Left ventricle myocardium inferior (tissue), 1 donor: ENCODE measurements at regions not wholly inside any gene's neighbourhood (a gene's known extent, or its start where the extent isn't known, plus 50 kb on each side); places are given as distances from the start of the nearest gene placed in this dataset.
"Not testable (repeated sequence)": the region's sequence is repeated elsewhere in the genome, so short reads cannot be mapped to it uniquely, and the experiment has no call there.

Source experiments
- DNase-seq: peaks from one replicate; pipeline ENCODE4 v3.0.0-alpha.2; 2020
- H3K27ac ChIP-seq: fragments of 200-600 bp; replicated peaks from 2 replicates; pipeline ENCODE4 v1.8.0; 2021
- H3K27me3 ChIP-seq: fragments of 200-600 bp; 2 replicates; pipeline ENCODE4 v1.8.0; 2021; ENCODE audit warnings: low read depth
- H3K36me3 ChIP-seq: fragments of 200-600 bp; 2 replicates; pipeline ENCODE4 v1.8.0; 2021
- H3K4me1 ChIP-seq: fragments of 200-600 bp; 2 replicates; pipeline ENCODE4 v1.8.0; 2021
- H3K4me3 ChIP-seq: fragments of 200-600 bp; 2 replicates; pipeline ENCODE4 v1.8.0; 2021; ENCODE audit warnings: mild to moderate bottlenecking, moderate library complexity
- H3K9me3 ChIP-seq: fragments of 200-600 bp; replicated peaks from 2 replicates; pipeline ENCODE4 v1.8.0; 2021
- intact Hi-C: fragments of 100-400 bp; cut with micrococcal nuclease; formaldehyde crosslinking; loops from one replicate; pipeline ENCODE4 v1.11.0; 2022
- TF ChIP-seq, protein P1 (sequence below): fragments of 200-600 bp; IDR thresholded peaks from 2 replicates; pipeline ENCODE4 v1.8.0; 2021; ENCODE audit warnings: antibody characterized with exemption, mild to moderate bottlenecking, borderline replicate concordance
- donor health status: DM: no; HTN: yes; CAD: no; lungs with severe emphysema.

DNA sequence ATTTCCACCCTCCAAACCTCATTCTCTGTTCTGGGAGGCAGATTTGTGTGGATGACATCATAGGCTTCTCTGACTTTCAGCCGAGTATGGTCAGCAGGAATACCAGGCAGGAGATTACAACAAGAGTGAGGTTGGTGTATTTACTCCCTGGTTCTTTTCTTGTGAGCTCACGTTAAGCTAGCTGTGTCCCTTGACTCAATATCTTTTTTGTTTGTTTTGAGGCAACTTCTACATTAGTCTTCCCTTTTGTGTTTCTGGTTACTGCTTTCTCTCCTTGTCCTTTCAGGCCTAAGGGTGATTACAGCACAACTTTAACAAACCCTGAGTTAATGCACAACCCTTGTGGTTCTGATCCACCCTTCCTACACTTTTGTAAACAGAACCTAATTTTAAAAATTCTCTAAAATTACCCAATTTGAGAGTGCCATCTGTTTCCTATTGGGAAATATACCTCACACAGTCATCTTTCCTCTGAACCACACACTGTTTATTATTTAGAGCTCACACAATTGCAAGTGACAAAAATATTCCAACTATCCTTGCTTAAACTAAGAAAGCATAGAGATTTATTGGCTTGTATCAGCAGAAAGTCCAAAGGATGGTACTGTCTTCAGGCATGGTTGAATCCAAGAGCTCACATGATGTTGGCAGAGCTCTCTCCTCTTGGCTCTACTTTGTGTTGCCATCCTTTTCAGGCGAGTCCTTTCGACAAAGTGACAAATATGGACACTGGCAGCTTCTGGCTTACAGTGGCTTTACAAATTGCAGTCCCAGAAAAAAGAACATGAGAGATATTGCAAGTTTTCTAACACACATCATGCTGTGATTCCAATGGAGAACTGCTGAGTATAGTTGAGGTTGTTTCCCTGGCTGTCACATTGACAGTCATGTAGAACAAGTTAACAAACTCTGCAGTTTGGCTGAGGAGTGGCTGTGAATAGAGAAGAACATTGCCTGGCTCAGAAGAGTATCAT is 150.5 kb upstream of the DDIT4L start:
- no peak overlapping the region for H3K27ac ChIP-seq
- H3K4me3 ChIP-seq, result no peak overlapping the region
- H3K4me1 ChIP-seq, result no peaks in the 10 kb centered on the region
- no peak for DNase-seq
- H3K27me3 ChIP-seq, result no peaks in the 10 kb centered on the region
- TF ChIP-seq, protein P1, sequence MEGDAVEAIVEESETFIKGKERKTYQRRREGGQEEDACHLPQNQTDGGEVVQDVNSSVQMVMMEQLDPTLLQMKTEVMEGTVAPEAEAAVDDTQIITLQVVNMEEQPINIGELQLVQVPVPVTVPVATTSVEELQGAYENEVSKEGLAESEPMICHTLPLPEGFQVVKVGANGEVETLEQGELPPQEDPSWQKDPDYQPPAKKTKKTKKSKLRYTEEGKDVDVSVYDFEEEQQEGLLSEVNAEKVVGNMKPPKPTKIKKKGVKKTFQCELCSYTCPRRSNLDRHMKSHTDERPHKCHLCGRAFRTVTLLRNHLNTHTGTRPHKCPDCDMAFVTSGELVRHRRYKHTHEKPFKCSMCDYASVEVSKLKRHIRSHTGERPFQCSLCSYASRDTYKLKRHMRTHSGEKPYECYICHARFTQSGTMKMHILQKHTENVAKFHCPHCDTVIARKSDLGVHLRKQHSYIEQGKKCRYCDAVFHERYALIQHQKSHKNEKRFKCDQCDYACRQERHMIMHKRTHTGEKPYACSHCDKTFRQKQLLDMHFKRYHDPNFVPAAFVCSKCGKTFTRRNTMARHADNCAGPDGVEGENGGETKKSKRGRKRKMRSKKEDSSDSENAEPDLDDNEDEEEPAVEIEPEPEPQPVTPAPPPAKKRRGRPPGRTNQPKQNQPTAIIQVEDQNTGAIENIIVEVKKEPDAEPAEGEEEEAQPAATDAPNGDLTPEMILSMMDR, result no peak
- no peaks in the 10 kb centered on the region for H3K36me3 ChIP-seq
- H3K9me3 ChIP-seq, result peaks cover 18% of the 10 kb centered on the region
- intact Hi-C loops, result no loop called here

- no peaks in the 10 kb centered on the region for H3K36me3 ChIP-seq
- H3K9me3 ChIP-seq, result peaks cover 27% of the 10 kb centered on the region
- intact Hi-C loops, result no loop called here
- H3K4me3 ChIP-seq, result no peak overlapping the region
- TF ChIP-seq, protein P1, result no peak
- H3K27me3 ChIP-seq, result no peaks in the 10 kb centered on the region
- no peaks in the 10 kb centered on the region for H3K4me1 ChIP-seq
- no peak overlapping the region for H3K27ac ChIP-seq
- DNase-seq, result no peak
Observed at GRCh38 chr4:100339870-100340269, 149.6 kb upstream of the DDIT4L start.

DNA sequence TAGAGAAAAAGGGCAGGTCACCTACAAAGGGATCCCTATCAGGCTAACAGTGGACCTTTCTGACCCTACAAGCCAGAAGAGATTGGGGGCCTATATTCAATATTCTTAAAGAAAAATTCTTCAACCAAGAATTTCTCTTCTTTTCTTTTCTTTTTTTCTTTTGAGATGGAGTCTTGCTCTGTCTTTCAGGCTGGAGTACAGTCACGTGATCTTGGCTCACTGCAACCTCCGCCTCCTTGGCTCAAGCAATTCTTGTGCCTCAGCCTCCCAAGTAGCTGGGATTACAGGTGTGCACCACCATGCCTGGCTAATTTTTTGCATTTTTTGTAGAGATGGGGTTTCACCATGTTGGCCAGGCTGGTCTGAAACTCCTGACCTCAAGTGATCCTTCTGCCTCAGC is 143.2 kb upstream of the DDIT4L start:
- DNase-seq, intact Hi-C loops, H3K27me3 ChIP-seq, H3K4me3 ChIP-seq, H3K36me3 ChIP-seq, H3K27ac ChIP-seq, H3K4me1 ChIP-seq: not testable (repeated sequence)
- peaks cover 41% of the 10 kb centered on the region for H3K9me3 ChIP-seq

- TF ChIP-seq, protein P1, result no peak
- Histone ChIP-seq H3K27ac (no peak overlapping the region), H3K9me3 (no peaks in the 10 kb centered on the region), H3K4me3 (peak overlapping the region; percentile 6), H3K27me3 (no peaks in the 10 kb centered on the region), H3K36me3 (no peaks in the 10 kb centered on the region), H3K4me1 (peaks cover 7% of the 10 kb centered on the region)
- intact Hi-C loops, result no loop called here
- DNase-seq, result no peak
Observed at GRCh38 chr4:100317032-100317864, 127.0 kb upstream of the DDIT4L start.

GRCh38 chr4:100314057-100314456 is 123.8 kb upstream of the DDIT4L start:
- Histone ChIP-seq H3K36me3 (no peaks in the 10 kb centered on the region), H3K9me3 (no peaks in the 10 kb centered on the region), H3K27me3 (no peaks in the 10 kb centered on the region), H3K27ac (no peak overlapping the region), H3K4me1 (peaks cover 7% of the 10 kb centered on the region), H3K4me3 (no peak overlapping the region)
- no peak for DNase-seq
- TF ChIP-seq, protein P1, result no peak
- intact Hi-C loops, result no loop called here
